ENCODE measurements at regions not wholly inside any gene's neighbourhood (a gene's known extent, or its start where the extent isn't known, plus 50 kb on each side); places are given as distances from the start of the nearest gene placed in this dataset.
"Not testable (repeated sequence)": the region's sequence is repeated elsewhere in the genome, so short reads cannot be mapped to it uniquely, and the experiment has no call there.

DNA sequence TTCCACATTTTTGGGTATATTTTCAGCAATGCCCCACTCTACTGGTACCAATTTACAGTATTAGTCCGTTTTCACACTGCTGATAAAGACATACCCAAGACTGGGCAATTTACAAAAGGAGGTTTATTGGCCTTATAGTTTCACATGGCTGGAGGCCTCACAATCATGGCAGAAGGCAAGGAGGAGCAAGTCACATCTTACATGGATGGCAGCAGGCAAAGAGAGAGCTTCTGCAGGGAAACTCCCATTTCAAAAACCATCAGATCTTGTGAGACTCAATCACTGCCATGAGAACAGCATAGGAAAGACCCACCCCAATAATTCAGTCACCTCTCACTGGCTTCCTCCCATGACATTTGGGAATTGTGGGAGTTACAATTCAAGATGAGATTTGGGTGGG is 722.9 kb downstream of the NTRK3 start:
- TF ChIP-seq CTCF, EZH2 (IDR thresholded peaks at IDR 0.05): not testable (repeated sequence)

Data from neural progenitor cell (in vitro differentiated cells).